Spleen (tissue), 7 donors: ENCODE measurements at regions not wholly inside any gene's neighbourhood (a gene's known extent, or its start where the extent isn't known, plus 50 kb on each side); places are given as distances from the start of the nearest gene placed in this dataset.
"Not testable (repeated sequence)": the region's sequence is repeated elsewhere in the genome, so short reads cannot be mapped to it uniquely, and the experiment has no call there.

ENCODE experiments used
- POLR2A ChIP-seq, 3 donors: fragments of 450-650 bp; IDR thresholded peaks; one replicate each; pipeline ENCODE4 v1.5.1; 2017; ENCODE audit warnings: antibody characterized with exemption in 3 of 3, mild to moderate bottlenecking in 1 of 3
- POLR2AphosphoS5 ChIP-seq, 3 donors: sonication (generic); formaldehyde crosslinking; IDR thresholded peaks; one replicate each; pipeline ENCODE4 v1.5.1; 2017; ENCODE audit warnings: antibody characterized with exemption in 3 of 3
- TF ChIP-seq, protein P1 (sequence below), 11 experiments: fragments of 200-600 bp in 7 of 11; fragments of 450-650 bp in 4 of 11; sonication (generic) in 4 of 11; IDR thresholded peaks in 8 of 11; conservative IDR thresholded peaks in 3 of 11; 1 replicate in 7 of 11; 2 replicates in 4 of 11; pipeline versions ENCODE4 v1.4.0 to v1.8.0; 2016 to 2021; ENCODE audit warnings: antibody characterized with exemption in 11 of 11, inconsistent platforms in 4 of 11, mild to moderate bottlenecking in 1 of 11
- donor health status: DM: no; HTN: no; CAD: no; lungs with moderate emphysema.
- donor health status: DM: no; HTN: no; CAD: no.
- donor health status: DM: no; HTN: no; CAD: no.

GRCh38 chr7:149966444-149966843 lies 92.7 kb downstream of the ATP6V0E2 start:
- TF ChIP-seq, protein P1, sequence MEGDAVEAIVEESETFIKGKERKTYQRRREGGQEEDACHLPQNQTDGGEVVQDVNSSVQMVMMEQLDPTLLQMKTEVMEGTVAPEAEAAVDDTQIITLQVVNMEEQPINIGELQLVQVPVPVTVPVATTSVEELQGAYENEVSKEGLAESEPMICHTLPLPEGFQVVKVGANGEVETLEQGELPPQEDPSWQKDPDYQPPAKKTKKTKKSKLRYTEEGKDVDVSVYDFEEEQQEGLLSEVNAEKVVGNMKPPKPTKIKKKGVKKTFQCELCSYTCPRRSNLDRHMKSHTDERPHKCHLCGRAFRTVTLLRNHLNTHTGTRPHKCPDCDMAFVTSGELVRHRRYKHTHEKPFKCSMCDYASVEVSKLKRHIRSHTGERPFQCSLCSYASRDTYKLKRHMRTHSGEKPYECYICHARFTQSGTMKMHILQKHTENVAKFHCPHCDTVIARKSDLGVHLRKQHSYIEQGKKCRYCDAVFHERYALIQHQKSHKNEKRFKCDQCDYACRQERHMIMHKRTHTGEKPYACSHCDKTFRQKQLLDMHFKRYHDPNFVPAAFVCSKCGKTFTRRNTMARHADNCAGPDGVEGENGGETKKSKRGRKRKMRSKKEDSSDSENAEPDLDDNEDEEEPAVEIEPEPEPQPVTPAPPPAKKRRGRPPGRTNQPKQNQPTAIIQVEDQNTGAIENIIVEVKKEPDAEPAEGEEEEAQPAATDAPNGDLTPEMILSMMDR (IDR thresholded peaks at IDR 0.05 in 8 of 11, conservative IDR thresholded peaks at IDR 0.05 in 3 of 11): not testable (repeated sequence)
- TF ChIP-seq POLR2AphosphoS5, POLR2A (IDR thresholded peaks at IDR 0.05): not testable (repeated sequence)
